GM21717 (cell line): ENCODE measurements at regions not wholly inside any gene's neighbourhood (a gene's known extent, or its start where the extent isn't known, plus 50 kb on each side); places are given as distances from the start of the nearest gene placed in this dataset.

Source experiments
- ATAC-seq: cut with Tn5 transposase; IDR thresholded peaks from one replicate; pipeline ENCODE4 v1.9.1; 2021; ENCODE audit warnings: mild to moderate bottlenecking, moderate library complexity; ENCODE audit not compliant: unreplicated experiment

DNA sequence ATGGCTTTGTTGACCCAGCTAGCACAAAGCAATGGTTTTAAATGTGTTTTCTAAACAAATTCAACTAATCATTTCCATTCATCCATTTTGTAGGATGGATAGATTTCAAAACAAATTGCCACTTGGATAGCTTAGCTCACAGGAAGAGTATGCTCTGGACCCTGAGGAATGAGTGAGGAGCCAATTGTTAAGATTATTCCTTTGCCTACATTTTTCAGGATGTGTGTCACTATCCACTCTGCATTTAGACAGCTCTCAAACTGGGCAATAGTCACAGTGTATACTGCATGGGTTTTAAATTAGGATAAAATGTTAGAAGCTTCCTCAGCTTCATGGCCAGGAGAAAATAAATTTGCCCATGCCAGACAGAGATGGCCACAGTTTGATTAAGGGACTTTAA, 605.6 kb upstream of the TEX47 start:
- ATAC-seq, result no peak

- no peak for ATAC-seq
Measured at GRCh38 chr7:89401690-89402089, 606.2 kb upstream of the TEX47 start.

DNA sequence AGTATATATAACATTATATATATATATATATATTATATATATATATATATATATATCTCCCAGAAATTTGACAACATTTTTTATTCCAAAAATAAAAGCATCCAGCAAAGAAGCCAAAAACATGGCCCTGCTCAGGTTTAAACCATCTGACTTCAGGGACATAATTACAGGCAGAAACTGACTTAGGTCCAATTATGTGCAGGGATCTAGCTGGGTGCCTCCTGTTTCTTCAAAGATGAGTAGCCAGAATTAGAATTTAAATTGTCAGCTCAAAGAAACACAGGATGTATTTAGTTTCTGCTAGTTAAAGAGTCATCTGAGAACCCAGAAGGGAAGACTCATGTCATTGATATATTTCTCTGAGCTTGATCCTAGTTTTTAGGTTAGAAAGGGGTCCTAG, 656.4 kb upstream of the TEX47 start:
- no peak for ATAC-seq

GRCh38 chr7:89456556-89456955, 661.0 kb upstream of the TEX47 start:
- no peak for ATAC-seq

DNA sequence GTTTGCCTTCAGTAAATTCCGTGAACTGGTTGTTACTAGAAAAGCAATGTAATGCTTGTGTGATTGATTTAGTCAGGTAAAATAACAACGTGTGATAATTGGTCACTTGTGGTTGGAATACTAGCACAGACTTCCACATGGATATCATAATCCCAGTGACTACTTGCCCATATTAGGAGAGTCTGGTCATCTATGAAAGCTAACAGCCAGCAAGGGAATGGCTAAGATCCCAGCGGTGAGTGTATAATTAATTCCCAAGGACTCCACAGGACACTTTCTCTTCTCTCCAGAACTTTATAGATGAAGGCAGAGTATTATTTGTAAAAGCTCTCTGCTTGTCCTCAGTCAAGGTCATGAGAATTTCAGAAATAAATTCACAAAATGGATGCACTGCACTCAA, 662.6 kb upstream of the TEX47 start:
- ATAC-seq, result no peak

GRCh38 chr7:89474456-89474855, 678.9 kb upstream of the TEX47 start:
- no peak for ATAC-seq

DNA sequence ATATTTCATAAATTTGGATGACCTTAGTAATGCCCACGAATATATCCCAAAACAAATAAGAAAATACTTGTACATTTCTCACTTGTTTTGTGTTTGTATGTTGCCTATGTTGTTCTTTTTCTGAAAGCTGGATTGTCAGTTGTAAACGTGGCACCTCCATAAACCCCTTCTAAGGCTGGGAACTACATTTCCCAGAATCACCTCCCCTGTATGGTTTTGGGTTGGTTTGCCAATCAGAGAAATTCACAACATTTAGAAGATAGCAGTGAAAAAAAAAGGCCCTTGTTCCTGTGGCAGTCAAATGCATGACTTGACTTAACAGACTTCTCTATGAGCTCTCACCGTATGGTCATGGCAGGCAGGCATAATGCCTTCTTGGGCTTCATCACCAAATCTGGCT, 676.3 kb upstream of the STEAP1 start:
- ATAC-seq, result no peak

- no peak for ATAC-seq
Measured at GRCh38 chr7:89495704-89496103, 658.6 kb upstream of the STEAP1 start.

DNA sequence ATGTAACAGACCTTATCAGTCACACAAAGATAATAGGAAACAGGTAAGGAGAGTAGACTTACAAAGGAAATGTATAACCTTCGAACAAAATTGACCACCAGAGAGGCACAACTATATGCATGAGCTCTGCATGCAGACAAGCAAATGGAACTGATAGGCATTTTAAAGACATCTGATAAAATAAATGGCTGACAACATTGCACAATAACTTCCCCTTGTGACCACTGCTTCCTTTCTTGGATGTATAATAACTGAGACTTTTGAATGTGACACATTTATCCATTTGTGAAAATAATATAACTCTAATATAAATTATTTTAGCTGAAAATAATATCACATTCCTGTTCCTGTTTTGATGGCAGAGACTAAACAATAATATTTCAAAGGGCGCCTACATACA, 654.2 kb upstream of the STEAP1 start:
- no peak for ATAC-seq

DNA sequence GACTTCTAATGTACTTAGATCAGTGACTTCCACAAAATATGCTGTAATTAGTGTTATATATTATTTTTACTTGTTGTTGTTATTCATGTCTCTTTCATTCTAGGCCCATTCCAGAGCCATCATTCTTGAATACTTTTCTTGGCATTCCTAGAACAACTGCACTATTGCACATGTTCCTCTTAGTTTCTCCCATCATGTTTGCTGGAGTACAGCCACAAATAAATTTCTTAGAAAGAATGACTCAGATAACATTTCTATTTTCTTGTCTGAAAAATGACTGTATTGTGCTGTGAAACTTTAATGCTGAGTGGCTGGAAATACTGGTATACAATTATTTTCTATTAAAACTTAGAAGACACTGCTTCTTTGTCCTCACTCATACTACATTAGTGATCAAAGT, 651.0 kb upstream of the STEAP1 start:
- ATAC-seq, result no peak

GRCh38 chr7:89507034-89507433, 647.2 kb upstream of the STEAP1 start:
- ATAC-seq, result no peak

GRCh38 chr7:89511900-89512299, 642.4 kb upstream of the STEAP1 start:
- no peak for ATAC-seq

- no peak for ATAC-seq
Measured at GRCh38 chr7:89514970-89515369, 639.3 kb upstream of the STEAP1 start.

- ATAC-seq, result no peak
Measured at GRCh38 chr7:89517815-89518214, 636.5 kb upstream of the STEAP1 start.

- no peak for ATAC-seq
Measured at GRCh38 chr7:89549768-89550167, 604.5 kb upstream of the STEAP1 start.

DNA sequence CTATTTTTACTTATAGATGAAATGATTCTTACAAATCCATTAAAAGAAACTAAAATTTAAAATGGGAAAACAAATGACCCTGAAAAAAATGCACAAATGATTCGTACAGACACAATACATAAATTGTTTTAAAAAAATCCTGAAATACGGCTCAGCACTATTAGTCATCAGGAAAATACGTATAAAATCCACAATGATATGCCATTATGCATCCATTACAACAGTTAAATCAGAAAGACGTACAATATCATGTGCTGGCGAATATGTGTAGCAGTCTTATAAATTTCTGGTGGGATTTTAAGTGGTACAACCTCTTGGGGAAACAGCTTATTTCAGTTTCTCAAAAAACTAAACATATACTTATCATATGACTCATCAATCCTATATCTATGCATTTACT, 600.1 kb upstream of the STEAP1 start:
- no peak for ATAC-seq

DNA sequence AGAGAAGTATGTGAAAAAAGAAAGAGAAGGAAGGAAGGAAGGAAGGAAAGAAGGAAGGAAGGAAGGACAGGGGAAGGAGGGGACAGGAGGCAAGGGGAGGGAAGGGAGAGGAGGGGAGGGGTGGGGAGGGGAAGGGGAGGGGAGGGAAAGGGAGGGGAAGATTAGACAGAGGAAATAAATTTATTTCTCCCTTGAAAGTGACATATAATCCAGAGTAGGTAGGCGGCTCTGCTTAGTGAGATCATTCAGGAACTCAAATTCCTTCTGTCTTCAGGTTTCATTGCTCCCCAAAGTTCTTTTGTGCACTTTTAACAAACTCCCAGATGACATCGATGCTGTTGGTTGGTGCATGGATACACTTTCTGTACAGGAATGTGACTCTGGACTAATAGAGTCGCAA, 594.7 kb upstream of the STEAP1 start:
- ATAC-seq, result no peak

GRCh38 chr7:89563597-89563996, 590.7 kb upstream of the STEAP1 start:
- no peak for ATAC-seq

- no peak for ATAC-seq
Measured at GRCh38 chr7:89584896-89585295, 569.4 kb upstream of the STEAP1 start.

GRCh38 chr7:89593125-89593524, 561.1 kb upstream of the STEAP1 start:
- ATAC-seq, result no peak

DNA sequence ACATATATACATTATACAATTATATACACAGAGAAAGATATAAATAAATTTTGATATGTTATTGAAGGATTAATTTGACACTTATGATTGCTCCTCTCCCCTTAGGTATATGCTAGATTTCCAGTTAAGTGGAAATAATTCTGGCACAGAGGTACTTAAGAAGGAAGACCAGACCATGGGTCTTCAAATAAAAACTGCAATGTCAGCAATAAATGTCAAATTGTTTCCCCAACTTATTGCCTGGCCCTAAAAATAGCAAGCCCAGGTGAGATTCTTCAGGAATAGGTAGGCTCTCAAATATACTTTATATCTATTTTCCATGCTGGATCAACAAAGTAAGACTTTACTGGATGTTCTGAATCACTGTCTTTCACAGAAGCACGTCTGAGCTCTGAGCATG, 551.3 kb upstream of the STEAP1 start:
- no peak for ATAC-seq

GRCh38 chr7:89605362-89605761, 548.9 kb upstream of the STEAP1 start:
- ATAC-seq, result no peak

DNA sequence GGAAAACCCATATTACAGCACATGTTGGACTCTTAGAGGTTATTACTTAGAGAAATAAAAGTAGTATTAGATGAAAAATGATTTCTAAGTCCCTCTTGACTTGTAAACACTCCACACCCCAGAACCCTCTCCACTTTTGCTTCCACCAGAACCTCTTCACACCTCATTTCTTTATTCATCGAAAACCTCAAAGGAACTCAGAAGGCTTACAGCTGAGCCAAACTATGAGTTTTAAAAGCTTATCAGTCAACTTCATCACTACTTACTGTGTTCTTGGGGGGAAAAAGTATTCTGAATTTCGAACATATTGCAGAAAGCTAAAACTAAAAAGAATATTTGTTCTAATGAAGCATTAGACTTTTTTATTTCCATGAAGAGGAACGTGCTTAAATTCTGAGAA, 547.8 kb upstream of the STEAP1 start:
- ATAC-seq, result no peak

DNA sequence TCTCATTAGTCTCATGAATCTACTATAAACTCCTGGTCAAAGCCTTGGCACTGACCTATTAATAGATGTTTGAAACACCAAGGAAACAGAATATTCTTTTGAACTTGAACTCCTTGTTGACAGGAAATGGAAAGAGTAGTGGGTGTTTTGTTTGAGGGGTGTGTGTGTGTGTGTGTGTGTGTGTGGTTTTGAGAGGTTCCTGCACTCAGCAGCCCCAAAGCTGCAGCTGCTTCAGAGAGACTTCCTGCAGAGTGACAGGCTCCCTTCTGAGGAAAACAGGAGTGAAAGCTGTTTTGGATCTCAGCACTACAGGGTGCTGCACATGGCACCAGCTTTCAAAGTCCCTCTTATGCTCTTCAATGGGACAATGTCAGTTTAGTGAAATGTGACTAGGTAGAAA, 546.5 kb upstream of the STEAP1 start:
- no peak for ATAC-seq
